Caki2 (cell line): ENCODE measurements at regions not wholly inside any gene's neighbourhood (a gene's known extent, or its start where the extent isn't known, plus 50 kb on each side); places are given as distances from the start of the nearest gene placed in this dataset.
"Not testable (repeated sequence)": the region's sequence is repeated elsewhere in the genome, so short reads cannot be mapped to it uniquely, and the experiment has no call there.

Experiments
- DNase-seq: peaks from one replicate; pipeline ENCODE4 v3.0.0-alpha.2; 2015; ENCODE audit warnings: low read depth
- in situ Hi-C: cut with HindIII; loops from 2 replicates; pipeline ENCODE4 v1.10.0; 2016; ENCODE audit warnings: low sequenced_read_pairs, low pct_unique_long_range_greater_than_20kb, mixed read lengths

GRCh38 chr9:1927546-1927945 lies 87.6 kb upstream of the SMARCA2 start:
- in situ Hi-C loops, result no loop called here
- DNase-seq, result no peak

- in situ Hi-C loops, result no loop called here
- DNase-seq, result no peak
These were observed 86.0 kb upstream of the SMARCA2 start for GRCh38 chr9:1929134-1929533.

- no peak for DNase-seq
- in situ Hi-C loops, result no loop called here
These were observed 85.4 kb upstream of the SMARCA2 start for GRCh38 chr9:1929722-1930244.

- in situ Hi-C loops, DNase-seq: not testable (repeated sequence)
These were observed 84.9 kb upstream of the SMARCA2 start for GRCh38 chr9:1930245-1930736.

- in situ Hi-C loops, result no loop called here
- no peak for DNase-seq
These were observed 77.0 kb upstream of the SMARCA2 start for GRCh38 chr9:1938135-1938534.

- in situ Hi-C loops, result no loop called here
- no peak for DNase-seq
These were observed 76.4 kb upstream of the SMARCA2 start for GRCh38 chr9:1938675-1939170.

- in situ Hi-C loops, result no loop called here
- no peak for DNase-seq
These were observed 75.7 kb upstream of the SMARCA2 start for GRCh38 chr9:1939466-1939865.

GRCh38 chr9:1939926-1940368 lies 75.2 kb upstream of the SMARCA2 start:
- DNase-seq, result peak; percentile 1
- in situ Hi-C loops, result no loop called here

- in situ Hi-C loops, result no loop called here
- no peak for DNase-seq
These were observed 73.2 kb upstream of the SMARCA2 start for GRCh38 chr9:1941989-1942388.

GRCh38 chr9:1946526-1947283 lies 68.4 kb upstream of the SMARCA2 start:
- in situ Hi-C loops, result no loop called here
- no peak for DNase-seq

- DNase-seq, result no peak
- in situ Hi-C loops, result no loop called here
These were observed 67.7 kb upstream of the SMARCA2 start for GRCh38 chr9:1947438-1947837.

GRCh38 chr9:1948541-1948940 lies 66.6 kb upstream of the SMARCA2 start:
- DNase-seq, result no peak
- in situ Hi-C loops, result no loop called here

GRCh38 chr9:1951446-1951845 lies 63.7 kb upstream of the SMARCA2 start:
- in situ Hi-C loops, result no loop called here
- DNase-seq, result no peak

GRCh38 chr9:1952001-1952400 lies 63.1 kb upstream of the SMARCA2 start:
- no peak for DNase-seq
- in situ Hi-C loops, result no loop called here

- in situ Hi-C loops, result no loop called here
- DNase-seq, result no peak
These were observed 60.9 kb upstream of the SMARCA2 start for GRCh38 chr9:1954238-1954637.

GRCh38 chr9:1956958-1957357 lies 58.2 kb upstream of the SMARCA2 start:
- in situ Hi-C loops, result no loop called here
- DNase-seq, result no peak

GRCh38 chr9:1957856-1958255 lies 57.3 kb upstream of the SMARCA2 start:
- in situ Hi-C loops, result no loop called here
- DNase-seq, result no peak

GRCh38 chr9:1959371-1959770 lies 55.8 kb upstream of the SMARCA2 start:
- in situ Hi-C loops, result no loop called here
- DNase-seq, result no peak

GRCh38 chr9:1960342-1961042 lies 54.7 kb upstream of the SMARCA2 start:
- in situ Hi-C loops, result no loop called here
- no peak for DNase-seq
